HepG2 (cell line): ENCODE measurements at regions not wholly inside any gene's neighbourhood (a gene's known extent, or its start where the extent isn't known, plus 50 kb on each side); places are given as distances from the start of the nearest gene placed in this dataset.

Experiments used
- ATAC-seq: fragments of 200-7000 bp; cut with Tn5 transposase; 3 replicates; pipeline ENCODE4 v1.9.1; 2020; ENCODE audit warnings: mild to moderate bottlenecking, moderate library complexity
- BruUV-seq: library from RNA; stranded (reverse); fragments of 400-500 nt; replicated peaks from 2 replicates; lab custom pipeline; 2021; lab: Mats Ljungman, UMichigan
- CTCF ChIA-PET: fragments of 300-600 bp; formaldehyde crosslinking; extraction: SDS; loops from one replicate; lab custom pipeline; 2021; ENCODE audit warnings: low total read pairs, inconsistent platforms, low intra/inter-chr PET ratio; lab: Yijun Ruan, JAX
- POLR2A ChIA-PET: fragments of 350-600 bp; sonication (Branson Sonifier 250); formaldehyde crosslinking; loops from one replicate; lab custom pipeline; 2020; ENCODE audit warnings: antibody characterized with exemption, inconsistent platforms; lab: Yijun Ruan, JAX
- DNase-seq: peaks from one replicate; pipeline ENCODE4 v3.0.0-alpha.2; 2015; ENCODE audit warnings: low spot score
- FAIRE-seq: peaks from 3 replicates; lab custom pipeline; 2011; peaks lifted over from hg19 to GRCh38; lab: Jason Lieb, UNC
- H2AFZ ChIP-seq: one replicate; pipeline ENCODE4 v1.6.1; 2011; ENCODE audit warnings: low read length, inconsistent platforms
- H3K27ac ChIP-seq: fragments of 300-600 bp; 3 replicates; pipeline ENCODE4 v1.8.0; 2011; ENCODE audit warnings: mixed run types, mild to moderate bottlenecking, mixed read lengths, low read length, inconsistent platforms; ENCODE audit not compliant: insufficient read depth; ENCODE audit errors: extremely low read length
- H3K27me3 ChIP-seq, 2 experiments: fragments of 200-600 bp in 1 of 2; 2 replicates in 1 of 2; 3 replicates in 1 of 2; pipeline versions ENCODE4 v1.6.0 to v1.8.0; 2011; ENCODE audit warnings: low read length in 2 of 2, mild to moderate bottlenecking in 2 of 2, moderate library complexity in 2 of 2, inconsistent platforms in 1 of 2; ENCODE audit not compliant: insufficient read depth in 2 of 2, control insufficient read depth in 1 of 2
- H3K36me3 ChIP-seq, 2 experiments: fragments of 200-600 bp in 1 of 2; replicated peaks in 1 of 2; 2 replicates in 1 of 2; 3 replicates in 1 of 2; pipeline versions ENCODE4 v1.5.1 to v1.8.0; 2011; ENCODE audit warnings: low read length in 2 of 2, inconsistent platforms in 1 of 2; ENCODE audit not compliant: insufficient read depth in 2 of 2, control insufficient read depth in 1 of 2
- H3K4me1 ChIP-seq: 2 replicates; pipeline ENCODE4 v1.5.1; 2012; ENCODE audit warnings: low read length, inconsistent platforms; ENCODE audit not compliant: insufficient read depth
- H3K4me2 ChIP-seq: 2 replicates; pipeline ENCODE4 v1.6.0; 2011; ENCODE audit warnings: low read depth, low read length, inconsistent platforms
- H3K4me3 ChIP-seq, 3 experiments: fragments of 200-600 bp in 1 of 3; sonication (generic), shearing (Covaris generic) in 1 of 3; replicated peaks in 1 of 3; 2 replicates each; pipeline ENCODE4 v1.5.1; 2011 to 2016; ENCODE audit warnings: low read length in 3 of 3, inconsistent platforms in 2 of 3, low read depth in 2 of 3, mild to moderate bottlenecking in 2 of 3, control low read depth in 1 of 3, mixed read lengths in 1 of 3; ENCODE audit not compliant: insufficient read depth in 1 of 3
- H3K79me2 ChIP-seq: one replicate; pipeline ENCODE4 v1.6.1; 2011; ENCODE audit warnings: low read length, inconsistent platforms; ENCODE audit not compliant: insufficient read depth
- H3K9ac ChIP-seq: 2 replicates; pipeline ENCODE4 v1.6.0; 2011; ENCODE audit warnings: mild to moderate bottlenecking, low read depth, low read length, inconsistent platforms; ENCODE audit not compliant: insufficient read depth
- H3K9me3 ChIP-seq: 2 replicates; pipeline ENCODE4 v1.5.1; 2012; ENCODE audit warnings: mild to moderate bottlenecking, low read length
- H4K20me1 ChIP-seq: 2 replicates; pipeline ENCODE4 v1.6.0; 2011; ENCODE audit warnings: inconsistent platforms, mild to moderate bottlenecking, low read length, moderate library complexity; ENCODE audit not compliant: insufficient read depth
- ATF7-NPFF ChIP-seq: sonication (generic); formaldehyde crosslinking; IDR thresholded peaks from 2 replicates; pipeline ENCODE4 v1.8.1; 2023; ENCODE audit warnings: mild to moderate bottlenecking, low read depth, missing genetic modification reagents, moderate library complexity
- BHLHE40 ChIP-seq: IDR thresholded peaks from 2 replicates; pipeline ENCODE4 v1.6.1; 2011; ENCODE audit warnings: low read length, improper control_type of control experiment
- EZH2 ChIP-seq: conservative IDR thresholded peaks from 2 replicates; pipeline ENCODE4 v1.6.1; 2012; ENCODE audit warnings: mild to moderate bottlenecking, low read depth, low read length, moderate library complexity
- NCOA1 ChIP-seq: sonication (generic); formaldehyde crosslinking; IDR thresholded peaks from 2 replicates; pipeline ENCODE4 v1.9.0; 2021; ENCODE audit warnings: missing genetic modification reagents
- NR2F1 ChIP-seq, 2 experiments: fragments of 450-650 bp in 1 of 2; formaldehyde crosslinking in 1 of 2; IDR thresholded peaks; 2 replicates each; pipeline versions ENCODE4 v1.5.0 to v1.6.1; 2016 to 2020; ENCODE audit warnings: mild to moderate bottlenecking in 1 of 2, missing compliant biosample characterization in 1 of 2, missing genetic modification reagents in 1 of 2, moderate library complexity in 1 of 2
- NR2F6 ChIP-seq, 2 experiments: IDR thresholded peaks; 2 replicates each; pipeline ENCODE4 v1.6.1; 2016; ENCODE audit warnings: antibody characterized with exemption in 1 of 2, mild to moderate bottlenecking in 1 of 2
- ZNF543 ChIP-seq: sonication (generic); formaldehyde crosslinking; IDR thresholded peaks from 2 replicates; pipeline ENCODE4 v1.4.0; 2020; ENCODE audit warnings: mild to moderate bottlenecking, missing genetic modification reagents
- ZNF773 ChIP-seq: sonication (generic); formaldehyde crosslinking; IDR thresholded peaks from 2 replicates; pipeline ENCODE4 v1.4.0; 2020; ENCODE audit warnings: missing genetic modification reagents, borderline replicate concordance
- WGBS: methylation state at CpG from one replicate; pipeline ENCODE4 v1.1.6; 2017; ENCODE audit warnings: low lambda C conversion rate; 5-methylcytosine and 5-hydroxymethylcytosine counted together
- in situ Hi-C: cut with HindIII; loops from 2 replicates; pipeline ENCODE4 v1.10.0; 2017; ENCODE audit warnings: low pct_unique_long_range_greater_than_20kb; ENCODE audit not compliant: extremely low pct_ligation_motif_present
- intact Hi-C: fragments of 100-400 bp; cut with micrococcal nuclease; formaldehyde crosslinking; loops from one replicate; pipeline ENCODE4 v1.10.0; 2022; ENCODE audit not compliant: unreplicated experiment
- TF ChIP-seq, protein P1 (sequence below): fragments of 450-650 bp; IDR thresholded peaks from 2 replicates; pipeline ENCODE4 v1.6.1; 2017

DNA sequence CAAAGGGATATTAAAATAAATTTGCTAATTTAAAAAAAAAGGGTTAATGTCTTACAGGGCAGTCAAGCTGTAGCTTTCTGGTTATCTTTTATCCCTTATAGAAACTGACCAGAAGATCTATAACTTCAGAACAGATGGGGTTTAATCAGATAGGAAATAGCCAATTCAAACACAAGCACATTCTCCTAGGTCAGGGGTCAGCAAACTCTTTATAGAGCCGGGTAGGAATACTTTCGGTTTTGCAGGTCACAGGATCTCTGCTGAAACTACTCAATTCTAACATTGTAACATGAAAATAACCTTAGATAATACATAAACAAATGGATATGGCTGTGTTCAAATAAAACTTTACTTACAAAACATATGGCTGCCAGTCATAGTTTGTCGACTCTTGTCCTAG lies 479.8 kb downstream of the ADRA2A start:
- BruUV-seq: no TSS peak
- H3K4me3 ChIP-seq: peak overlapping the region in 2 of 3 experiments; percentile 36 to 38; a peak in 5 of 6 replicates
- no peaks in the 10 kb centered on the region for H4K20me1 ChIP-seq
- H3K4me1 ChIP-seq: peaks cover 12% of the 10 kb centered on the region
- no peak overlapping the region for H2AFZ ChIP-seq
- H3K79me2 ChIP-seq: no peaks in the 10 kb centered on the region
- ChIA-PET CTCF (no interaction called here), POLR2A (no interaction called here)
- 0% methylated on average over 3 of the region's 3 CpGs for WGBS
- FAIRE-seq: no peak
- H3K9ac ChIP-seq: no peak overlapping the region
- H3K27me3 ChIP-seq: no peaks in the 10 kb centered on the region
- H3K27ac ChIP-seq: no peak overlapping the region
- intact Hi-C loops (no loop called here), in situ Hi-C loops (no loop called here)
- peak; percentile 69 for ATAC-seq
- H3K4me2 ChIP-seq: peak overlapping the region; percentile 65
- peak; percentile 31 for DNase-seq
- no peaks in the 10 kb centered on the region for H3K36me3 ChIP-seq
- TF ChIP-seq, protein P1, sequence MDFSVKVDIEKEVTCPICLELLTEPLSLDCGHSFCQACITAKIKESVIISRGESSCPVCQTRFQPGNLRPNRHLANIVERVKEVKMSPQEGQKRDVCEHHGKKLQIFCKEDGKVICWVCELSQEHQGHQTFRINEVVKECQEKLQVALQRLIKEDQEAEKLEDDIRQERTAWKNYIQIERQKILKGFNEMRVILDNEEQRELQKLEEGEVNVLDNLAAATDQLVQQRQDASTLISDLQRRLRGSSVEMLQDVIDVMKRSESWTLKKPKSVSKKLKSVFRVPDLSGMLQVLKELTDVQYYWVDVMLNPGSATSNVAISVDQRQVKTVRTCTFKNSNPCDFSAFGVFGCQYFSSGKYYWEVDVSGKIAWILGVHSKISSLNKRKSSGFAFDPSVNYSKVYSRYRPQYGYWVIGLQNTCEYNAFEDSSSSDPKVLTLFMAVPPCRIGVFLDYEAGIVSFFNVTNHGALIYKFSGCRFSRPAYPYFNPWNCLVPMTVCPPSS: no peak
- TF ChIP-seq NR2F6 (IDR thresholded peaks at IDR 0.05) (peak; percentile 53; the same call in 1 of the 2 replicates), NR2F6 (CRISPR knock-in tag; IDR thresholded peaks at IDR 0.05) (no peak), NR2F1 (CRISPR knock-in tag; IDR thresholded peaks at IDR 0.05) (peak in 1 of 2 experiments; percentile 59; a peak in 1 of 4 replicates)
- H3K9me3 ChIP-seq: no peaks in the 10 kb centered on the region

DNA sequence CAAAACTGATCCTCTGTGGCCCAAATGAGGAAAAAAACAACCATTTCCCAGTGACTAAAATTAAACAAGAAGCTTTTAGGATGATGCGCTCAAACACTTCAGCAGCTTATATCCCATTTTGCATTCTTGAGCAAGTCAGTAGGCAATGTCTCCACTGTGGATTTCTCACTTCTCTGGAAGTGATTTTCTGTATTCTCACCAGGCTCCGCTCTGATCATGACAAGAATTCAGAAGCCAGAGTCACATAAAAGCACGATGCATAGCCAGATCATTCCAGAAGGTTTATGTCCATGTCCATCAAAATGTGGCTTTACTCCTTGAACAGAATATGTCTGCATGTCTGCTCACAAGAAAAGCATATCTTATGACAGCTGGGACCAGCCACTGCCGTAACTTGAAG lies 481.4 kb downstream of the ADRA2A start:
- H4K20me1 ChIP-seq: no peaks in the 10 kb centered on the region
- intact Hi-C loops (no loop called here), in situ Hi-C loops (no loop called here)
- no peak overlapping the region for H3K9ac ChIP-seq
- 92% methylated on average over 4 of the region's 4 CpGs for WGBS
- FAIRE-seq (no peak), ATAC-seq (no peak)
- no peaks in the 10 kb centered on the region for H3K9me3 ChIP-seq
- H3K4me2 ChIP-seq: no peak overlapping the region
- no TSS peak for BruUV-seq
- no peaks in the 10 kb centered on the region for H3K79me2 ChIP-seq
- POLR2A ChIA-PET: no interaction called here
- H3K4me1 ChIP-seq: peaks cover 12% of the 10 kb centered on the region
- no peak for TF ChIP-seq ZNF773 (CRISPR knock-in tag)
- TF ChIP-seq BHLHE40: no peak
- no peak for TF ChIP-seq ATF7-NPFF
- TF ChIP-seq EZH2: no peak
- no peak for TF ChIP-seq NCOA1 (CRISPR knock-in tag)
- TF ChIP-seq ZNF543: no peak
- TF ChIP-seq, all 625 proteins: peak for 0
- Histone ChIP-seq H3K27me3 (no peaks in the 10 kb centered on the region), H2AFZ (no peak overlapping the region), H3K4me3 (no peak overlapping the region), H3K27ac (no peak overlapping the region), H3K36me3 (no peaks in the 10 kb centered on the region)
- CTCF ChIA-PET: no interaction called here
- DNase-seq: no peak
